ENCODE measurements at regions not wholly inside any gene's neighbourhood (a gene's known extent, or its start where the extent isn't known, plus 50 kb on each side); places are given as distances from the start of the nearest gene placed in this dataset.

DNA sequence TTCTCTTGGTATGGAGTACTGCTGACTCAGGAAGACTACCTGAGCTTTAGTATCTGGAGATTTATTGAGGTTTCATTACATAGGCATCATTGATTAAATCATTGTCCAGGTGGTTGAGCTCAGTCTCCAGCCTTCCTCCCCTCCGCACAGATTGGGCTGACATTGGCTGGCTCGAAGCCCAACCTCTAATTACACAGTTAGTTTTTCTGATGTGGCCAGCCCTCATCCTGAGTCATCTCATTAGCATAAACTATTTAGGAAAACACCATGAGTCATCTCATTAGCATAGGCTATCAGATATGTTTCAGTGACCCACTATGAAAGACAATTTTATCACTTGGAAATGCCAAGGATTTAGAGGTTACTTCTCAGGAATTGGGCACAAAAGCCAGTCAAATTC is 93.9 kb upstream of the ANKRD50 start:
- Mint-ChIP-seq H3K27me3 (ENCODE audit: unreplicated experiment) (no peaks in the 10 kb centered on the region), H3K4me3 (ENCODE audit: low read depth, unreplicated experiment) (no peak overlapping the region), H3K9me3 (ENCODE audit: low read depth, unreplicated experiment) (peaks cover 4% of the 10 kb centered on the region), H3K4me1 (ENCODE audit: low read depth, unreplicated experiment) (no peaks in the 10 kb centered on the region), H3K36me3 (ENCODE audit: insufficient read depth, unreplicated experiment) (no peaks in the 10 kb centered on the region), H3K27ac (ENCODE audit: unreplicated experiment) (no peak overlapping the region)
- DNase-seq: no peak
- BruUV-seq (replicated peaks): no TSS peak
- TF ChIP-seq, protein P1, sequence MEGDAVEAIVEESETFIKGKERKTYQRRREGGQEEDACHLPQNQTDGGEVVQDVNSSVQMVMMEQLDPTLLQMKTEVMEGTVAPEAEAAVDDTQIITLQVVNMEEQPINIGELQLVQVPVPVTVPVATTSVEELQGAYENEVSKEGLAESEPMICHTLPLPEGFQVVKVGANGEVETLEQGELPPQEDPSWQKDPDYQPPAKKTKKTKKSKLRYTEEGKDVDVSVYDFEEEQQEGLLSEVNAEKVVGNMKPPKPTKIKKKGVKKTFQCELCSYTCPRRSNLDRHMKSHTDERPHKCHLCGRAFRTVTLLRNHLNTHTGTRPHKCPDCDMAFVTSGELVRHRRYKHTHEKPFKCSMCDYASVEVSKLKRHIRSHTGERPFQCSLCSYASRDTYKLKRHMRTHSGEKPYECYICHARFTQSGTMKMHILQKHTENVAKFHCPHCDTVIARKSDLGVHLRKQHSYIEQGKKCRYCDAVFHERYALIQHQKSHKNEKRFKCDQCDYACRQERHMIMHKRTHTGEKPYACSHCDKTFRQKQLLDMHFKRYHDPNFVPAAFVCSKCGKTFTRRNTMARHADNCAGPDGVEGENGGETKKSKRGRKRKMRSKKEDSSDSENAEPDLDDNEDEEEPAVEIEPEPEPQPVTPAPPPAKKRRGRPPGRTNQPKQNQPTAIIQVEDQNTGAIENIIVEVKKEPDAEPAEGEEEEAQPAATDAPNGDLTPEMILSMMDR (IDR thresholded peaks at IDR 0.05; ENCODE audit: unreplicated experiment): no peak
- intact Hi-C loops (cut with micrococcal nuclease; ENCODE audit: unreplicated experiment): no loop called here
- CTCF ChIA-PET: no interaction called here

DNA sequence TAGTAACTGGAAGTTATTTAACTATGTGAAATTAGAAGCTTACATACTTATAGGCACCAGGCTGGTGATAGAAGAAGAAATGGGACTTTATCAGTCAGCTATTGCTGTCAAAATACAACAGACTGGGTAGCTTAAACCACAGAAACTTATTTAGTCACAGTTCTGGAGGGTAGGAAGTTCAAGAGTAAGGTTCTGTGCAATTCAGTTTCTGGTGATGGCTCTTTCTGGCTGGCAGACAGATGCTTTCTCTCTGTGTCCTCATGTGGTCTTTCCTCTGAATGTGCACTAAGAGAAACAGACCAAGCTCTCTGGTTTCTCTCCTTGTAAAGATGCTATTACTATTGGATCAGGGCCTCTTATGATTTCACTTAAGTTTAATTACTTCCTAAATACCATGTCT is 92.1 kb upstream of the ANKRD50 start:
- Mint-ChIP-seq H3K9me3 (ENCODE audit: low read depth, unreplicated experiment) (peaks cover 6% of the 10 kb centered on the region), H3K27me3 (ENCODE audit: unreplicated experiment) (no peaks in the 10 kb centered on the region), H3K4me1 (ENCODE audit: low read depth, unreplicated experiment) (no peaks in the 10 kb centered on the region), H3K27ac (ENCODE audit: unreplicated experiment) (no peak overlapping the region), H3K4me3 (ENCODE audit: low read depth, unreplicated experiment) (no peak overlapping the region), H3K36me3 (ENCODE audit: insufficient read depth, unreplicated experiment) (no peaks in the 10 kb centered on the region)
- TF ChIP-seq, protein P1 (IDR thresholded peaks at IDR 0.05; ENCODE audit: unreplicated experiment): no peak
- intact Hi-C loops (cut with micrococcal nuclease; ENCODE audit: unreplicated experiment): no loop called here
- DNase-seq: no peak
- CTCF ChIA-PET: no interaction called here
- BruUV-seq (replicated peaks): no TSS peak

DNA sequence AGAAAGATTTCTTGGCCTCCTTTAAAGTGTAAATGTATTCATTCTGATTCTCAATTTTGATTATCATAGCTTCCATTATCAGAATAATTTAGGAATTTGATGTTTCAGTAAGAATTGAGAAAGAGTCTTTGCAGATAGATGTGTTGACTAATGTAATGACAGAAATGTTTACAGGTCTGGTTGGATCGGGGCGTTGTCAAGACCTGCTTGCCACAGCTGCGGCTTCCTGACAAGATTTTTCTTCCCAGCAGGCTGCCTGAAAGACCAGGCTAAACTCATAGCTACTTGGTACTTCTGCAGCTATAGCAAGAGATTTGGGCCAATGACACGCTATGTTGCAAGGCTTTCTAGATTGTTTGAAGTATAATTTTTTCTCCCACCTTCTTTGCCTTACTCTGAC is 91.5 kb upstream of the ANKRD50 start:
- peaks cover 6% of the 10 kb centered on the region for H3K9me3 Mint-ChIP-seq (ENCODE audit: low read depth, unreplicated experiment)
- intact Hi-C loops (cut with micrococcal nuclease; ENCODE audit: unreplicated experiment): no loop called here
- H3K27ac Mint-ChIP-seq (ENCODE audit: unreplicated experiment): no peak overlapping the region
- DNase-seq: no peak
- no peaks in the 10 kb centered on the region for H3K36me3 Mint-ChIP-seq (ENCODE audit: insufficient read depth, unreplicated experiment)
- TF ChIP-seq, protein P1 (IDR thresholded peaks at IDR 0.05; ENCODE audit: unreplicated experiment): no peak
- no peaks in the 10 kb centered on the region for H3K4me1 Mint-ChIP-seq (ENCODE audit: low read depth, unreplicated experiment)
- no peaks in the 10 kb centered on the region for H3K27me3 Mint-ChIP-seq (ENCODE audit: unreplicated experiment)
- no TSS peak for BruUV-seq (replicated peaks)
- H3K4me3 Mint-ChIP-seq (ENCODE audit: low read depth, unreplicated experiment): no peak overlapping the region
- CTCF ChIA-PET: no interaction called here

DNA sequence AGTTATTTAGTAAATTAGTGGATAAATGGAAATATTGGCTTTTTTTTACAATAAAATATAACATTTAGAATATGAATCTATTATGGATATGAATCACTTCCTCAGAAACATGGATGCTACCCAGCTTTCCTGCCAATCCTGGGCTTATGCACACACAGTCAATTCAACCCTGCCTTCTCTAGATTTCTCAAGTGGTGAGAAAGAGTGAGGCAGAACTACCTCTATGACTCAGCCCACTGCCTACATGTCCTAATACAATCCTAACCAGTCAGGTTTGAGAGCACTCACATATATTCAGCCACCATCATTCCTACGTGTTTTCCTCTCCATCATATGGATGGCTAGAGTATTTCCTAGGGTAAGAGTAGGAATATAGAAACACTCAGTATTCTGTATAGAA is 91.1 kb upstream of the ANKRD50 start:
- no peak overlapping the region for H3K27ac Mint-ChIP-seq (ENCODE audit: unreplicated experiment)
- H3K9me3 Mint-ChIP-seq (ENCODE audit: low read depth, unreplicated experiment): peaks cover 6% of the 10 kb centered on the region
- CTCF ChIA-PET: no interaction called here
- intact Hi-C loops (cut with micrococcal nuclease; ENCODE audit: unreplicated experiment): no loop called here
- no peaks in the 10 kb centered on the region for H3K4me1 Mint-ChIP-seq (ENCODE audit: low read depth, unreplicated experiment)
- no peak overlapping the region for H3K4me3 Mint-ChIP-seq (ENCODE audit: low read depth, unreplicated experiment)
- no peaks in the 10 kb centered on the region for H3K36me3 Mint-ChIP-seq (ENCODE audit: insufficient read depth, unreplicated experiment)
- TF ChIP-seq, protein P1 (IDR thresholded peaks at IDR 0.05; ENCODE audit: unreplicated experiment): no peak
- BruUV-seq (replicated peaks): no TSS peak
- no peaks in the 10 kb centered on the region for H3K27me3 Mint-ChIP-seq (ENCODE audit: unreplicated experiment)
- no peak for DNase-seq

DNA sequence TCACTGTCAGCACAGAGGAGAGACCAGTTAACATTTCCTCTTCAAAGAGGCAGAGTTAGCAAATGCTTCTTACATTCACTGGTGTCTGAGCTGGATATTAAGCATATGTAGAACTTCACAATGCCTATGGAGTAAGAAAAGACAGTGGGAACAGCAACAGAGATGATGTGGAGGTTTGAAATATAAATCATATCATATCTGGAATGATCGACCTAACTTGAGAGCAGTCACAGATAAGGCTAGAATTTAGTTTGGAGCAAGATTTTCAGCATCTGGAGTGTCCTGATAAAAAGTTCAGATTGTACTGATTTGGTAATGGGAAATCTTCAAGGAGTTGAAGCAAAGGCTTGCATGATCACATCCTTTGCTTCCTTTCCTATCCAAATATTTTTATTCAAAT is 90.5 kb upstream of the ANKRD50 start:
- H3K4me3 Mint-ChIP-seq (ENCODE audit: low read depth, unreplicated experiment): no peak overlapping the region
- intact Hi-C loops (cut with micrococcal nuclease; ENCODE audit: unreplicated experiment): no loop called here
- CTCF ChIA-PET: no interaction called here
- BruUV-seq (replicated peaks): no TSS peak
- peaks cover 6% of the 10 kb centered on the region for H3K9me3 Mint-ChIP-seq (ENCODE audit: low read depth, unreplicated experiment)
- no peak for DNase-seq
- H3K27me3 Mint-ChIP-seq (ENCODE audit: unreplicated experiment): no peaks in the 10 kb centered on the region
- TF ChIP-seq, protein P1 (IDR thresholded peaks at IDR 0.05; ENCODE audit: unreplicated experiment): no peak
- H3K4me1 Mint-ChIP-seq (ENCODE audit: low read depth, unreplicated experiment): no peaks in the 10 kb centered on the region
- peak overlapping the region; percentile 42 for H3K27ac Mint-ChIP-seq (ENCODE audit: unreplicated experiment)
- no peaks in the 10 kb centered on the region for H3K36me3 Mint-ChIP-seq (ENCODE audit: insufficient read depth, unreplicated experiment)

Measured in Calu3 (cell line).